ENCODE measurements at regions not wholly inside any gene's neighbourhood (a gene's known extent, or its start where the extent isn't known, plus 50 kb on each side); places are given as distances from the start of the nearest gene placed in this dataset.

DNA sequence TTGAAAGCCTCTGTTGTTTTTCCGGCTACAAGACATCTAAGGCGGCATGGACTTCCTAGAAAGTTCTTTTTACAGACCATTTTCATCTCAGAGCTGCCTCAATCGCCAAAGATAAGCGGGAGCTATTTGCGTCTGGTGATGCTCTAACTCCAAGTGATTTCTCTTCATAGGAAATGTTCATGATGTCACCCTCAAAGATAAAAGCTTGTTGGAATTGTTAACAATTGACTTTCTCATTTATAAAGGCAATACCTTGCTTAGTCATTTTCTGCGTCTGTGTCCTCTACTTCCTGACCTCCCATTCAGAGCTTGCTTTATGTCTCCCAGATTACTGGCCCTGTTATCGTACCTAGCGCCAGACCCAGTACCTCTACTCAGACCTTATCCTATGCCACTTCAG is 259.0 kb upstream of the G2E3 start:
- no peaks in the 10 kb centered on the region for H3K4me1 ChIP-seq (ENCODE audit: insufficient read depth)
- H3K9me3 ChIP-seq, result no peaks in the 10 kb centered on the region
- no peak overlapping the region for H3K4me3 ChIP-seq
- intact Hi-C loops (cut with DNase I), result no loop called here
- no peak overlapping the region for H3K27ac ChIP-seq
- 59 to 70% (median 62%) methylated on average over 8 of the region's 8 CpGs for WGBS, 3 donors
- no peak for DNase-seq
- H3K27me3 ChIP-seq, result no peaks in the 10 kb centered on the region
- TF ChIP-seq, protein P1, sequence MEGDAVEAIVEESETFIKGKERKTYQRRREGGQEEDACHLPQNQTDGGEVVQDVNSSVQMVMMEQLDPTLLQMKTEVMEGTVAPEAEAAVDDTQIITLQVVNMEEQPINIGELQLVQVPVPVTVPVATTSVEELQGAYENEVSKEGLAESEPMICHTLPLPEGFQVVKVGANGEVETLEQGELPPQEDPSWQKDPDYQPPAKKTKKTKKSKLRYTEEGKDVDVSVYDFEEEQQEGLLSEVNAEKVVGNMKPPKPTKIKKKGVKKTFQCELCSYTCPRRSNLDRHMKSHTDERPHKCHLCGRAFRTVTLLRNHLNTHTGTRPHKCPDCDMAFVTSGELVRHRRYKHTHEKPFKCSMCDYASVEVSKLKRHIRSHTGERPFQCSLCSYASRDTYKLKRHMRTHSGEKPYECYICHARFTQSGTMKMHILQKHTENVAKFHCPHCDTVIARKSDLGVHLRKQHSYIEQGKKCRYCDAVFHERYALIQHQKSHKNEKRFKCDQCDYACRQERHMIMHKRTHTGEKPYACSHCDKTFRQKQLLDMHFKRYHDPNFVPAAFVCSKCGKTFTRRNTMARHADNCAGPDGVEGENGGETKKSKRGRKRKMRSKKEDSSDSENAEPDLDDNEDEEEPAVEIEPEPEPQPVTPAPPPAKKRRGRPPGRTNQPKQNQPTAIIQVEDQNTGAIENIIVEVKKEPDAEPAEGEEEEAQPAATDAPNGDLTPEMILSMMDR (IDR thresholded peaks at IDR 0.05), result no peak
- TF ChIP-seq POLR2A (IDR thresholded peaks at IDR 0.05), result no peak
- no peak for TF ChIP-seq EP300 (IDR thresholded peaks at IDR 0.05)
- H3K36me3 ChIP-seq, result no peaks in the 10 kb centered on the region

DNA sequence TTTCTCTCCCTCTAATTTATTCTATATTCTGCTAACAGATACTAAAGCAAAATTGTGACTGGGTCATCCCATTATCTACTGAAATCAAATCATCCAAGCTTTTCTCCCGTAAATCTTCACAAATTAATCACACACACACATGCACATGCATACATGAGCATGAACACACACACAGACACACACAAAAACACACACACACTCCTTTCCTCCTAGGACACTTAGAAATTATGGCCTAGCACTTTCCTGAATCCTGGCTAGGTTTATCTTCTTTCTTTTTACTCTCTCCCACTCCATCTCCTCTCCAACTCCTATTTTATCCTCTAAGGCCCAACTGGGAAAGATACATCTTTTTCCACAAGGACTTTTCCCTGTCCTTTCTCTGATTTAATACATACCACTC is 255.6 kb upstream of the G2E3 start:
- H3K27me3 ChIP-seq, result no peaks in the 10 kb centered on the region
- intact Hi-C loops (cut with DNase I), result no loop called here
- no peak for TF ChIP-seq POLR2A (IDR thresholded peaks at IDR 0.05)
- no peak for TF ChIP-seq EP300 (IDR thresholded peaks at IDR 0.05)
- TF ChIP-seq, protein P1 (IDR thresholded peaks at IDR 0.05), result no peak
- 78 to 85% (median 82%) methylated on average over 1 of the region's 1 CpG for WGBS, 3 donors
- H3K36me3 ChIP-seq, result no peaks in the 10 kb centered on the region
- no peaks in the 10 kb centered on the region for H3K4me1 ChIP-seq (ENCODE audit: insufficient read depth)
- H3K27ac ChIP-seq, result no peak overlapping the region
- H3K4me3 ChIP-seq, result no peak overlapping the region
- no peak for DNase-seq
- H3K9me3 ChIP-seq, result no peaks in the 10 kb centered on the region

DNA sequence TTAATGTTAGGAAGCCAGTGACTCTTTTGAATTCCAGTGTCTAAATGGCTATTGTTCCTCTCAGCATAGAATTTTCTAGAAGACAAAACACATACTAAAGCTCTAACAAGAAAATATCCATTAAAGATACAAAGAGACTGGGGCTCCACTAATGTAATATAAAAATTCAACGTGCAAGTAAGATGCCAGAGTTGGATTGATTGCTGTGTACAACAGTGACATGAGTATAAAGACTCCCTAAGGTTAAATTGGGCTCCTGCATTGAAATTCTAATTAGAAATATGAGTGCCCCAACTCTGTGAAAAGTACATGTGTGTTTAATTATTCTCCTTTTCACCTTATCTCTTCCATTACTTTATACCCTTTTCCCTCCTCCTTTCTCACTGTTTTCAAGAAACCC is 253.6 kb upstream of the G2E3 start:
- Histone ChIP-seq H3K4me3 (no peak overlapping the region), H3K27me3 (no peaks in the 10 kb centered on the region), H3K4me1 (ENCODE audit: insufficient read depth) (no peaks in the 10 kb centered on the region), H3K9me3 (no peaks in the 10 kb centered on the region), H3K27ac (no peak overlapping the region), H3K36me3 (no peaks in the 10 kb centered on the region)
- DNase-seq, result no peak
- TF ChIP-seq, protein P1 (IDR thresholded peaks at IDR 0.05), result no peak
- TF ChIP-seq EP300 (IDR thresholded peaks at IDR 0.05) (no peak), POLR2A (IDR thresholded peaks at IDR 0.05) (no peak)
- 39 to 44% (median 43%) methylated on average over 1 of the region's 1 CpG for WGBS, 3 donors
- intact Hi-C loops (cut with DNase I), result no loop called here

DNA sequence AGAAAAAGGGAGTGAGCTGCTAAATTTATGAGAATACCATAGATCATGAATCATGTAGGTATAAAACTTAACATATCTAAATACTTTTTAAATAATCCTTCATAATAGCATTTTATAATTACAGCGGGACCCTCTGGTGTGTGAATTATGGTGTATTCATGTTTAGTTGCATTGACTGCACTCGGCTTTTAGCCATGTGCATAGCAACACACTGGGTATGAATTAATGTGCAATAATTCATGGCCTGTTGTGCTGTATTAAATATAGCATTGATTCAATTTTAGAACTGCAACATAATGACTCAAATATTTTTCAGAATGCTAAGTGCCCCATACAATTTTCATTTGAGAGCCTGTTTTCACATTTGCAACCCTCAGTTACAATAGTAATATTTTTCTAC is 249.6 kb upstream of the G2E3 start:
- no peak for DNase-seq
- Histone ChIP-seq H3K36me3 (no peaks in the 10 kb centered on the region), H3K4me3 (no peak overlapping the region), H3K27me3 (no peaks in the 10 kb centered on the region), H3K4me1 (ENCODE audit: insufficient read depth) (no peaks in the 10 kb centered on the region), H3K27ac (no peak overlapping the region), H3K9me3 (no peaks in the 10 kb centered on the region)
- TF ChIP-seq POLR2A (IDR thresholded peaks at IDR 0.05) (no peak), EP300 (IDR thresholded peaks at IDR 0.05) (no peak)
- TF ChIP-seq, protein P1 (IDR thresholded peaks at IDR 0.05), result no peak
- 81 to 84% (median 84%) methylated on average over 2 of the region's 2 CpGs for WGBS, 3 donors
- intact Hi-C loops (cut with DNase I), result no loop called here

DNA sequence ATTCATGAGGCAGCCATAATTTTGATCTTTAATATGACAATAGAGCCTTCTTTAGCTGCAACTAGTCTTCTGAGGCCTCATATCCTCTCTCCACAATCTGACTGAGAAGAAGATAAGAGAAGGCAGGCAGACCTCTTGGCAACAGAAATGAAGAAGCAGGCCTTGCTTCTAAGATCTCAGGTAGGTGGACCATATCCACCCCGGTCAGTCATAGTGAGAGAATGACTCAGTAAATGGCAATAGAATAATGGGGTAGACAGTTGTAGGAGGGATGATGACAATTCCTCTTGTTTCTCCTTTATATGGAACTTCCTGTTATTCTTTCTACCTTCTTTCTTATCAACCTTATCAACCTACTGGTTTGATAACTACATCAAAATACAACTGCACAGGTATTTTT is 246.7 kb upstream of the G2E3 start:
- no peak for TF ChIP-seq POLR2A (IDR thresholded peaks at IDR 0.05)
- no peak for TF ChIP-seq EP300 (IDR thresholded peaks at IDR 0.05)
- TF ChIP-seq, protein P1 (IDR thresholded peaks at IDR 0.05), result no peak
- H3K4me1 ChIP-seq (ENCODE audit: insufficient read depth), result no peaks in the 10 kb centered on the region
- H3K36me3 ChIP-seq, result no peaks in the 10 kb centered on the region
- H3K9me3 ChIP-seq, result peaks cover 0 to 3% of the 10 kb centered on the region in 2 donors
- H3K4me3 ChIP-seq, result no peak overlapping the region
- DNase-seq, result no peak
- no peak overlapping the region for H3K27ac ChIP-seq
- 88 to 90% (median 89%) methylated on average over 1 of the region's 1 CpG for WGBS, 3 donors
- intact Hi-C loops (cut with DNase I), result no loop called here
- H3K27me3 ChIP-seq, result no peaks in the 10 kb centered on the region

Data from ovary (tissue), 7 donors.